ENCODE measurements at regions not wholly inside any gene's neighbourhood (a gene's known extent, or its start where the extent isn't known, plus 50 kb on each side); places are given as distances from the start of the nearest gene placed in this dataset.
"Not testable (repeated sequence)": the region's sequence is repeated elsewhere in the genome, so short reads cannot be mapped to it uniquely, and the experiment has no call there.

- no peak for DNase-seq (ENCODE audit: low read depth, low spot score)
These were observed 166.3 kb downstream of the KIF26A start for GRCh38 chr14:104304451-104305351.

- DNase-seq (ENCODE audit: low read depth, low spot score) = no peak
These were observed 167.4 kb downstream of the KIF26A start for GRCh38 chr14:104305511-104306449.

- no peak for DNase-seq (ENCODE audit: low read depth, low spot score)
These were observed 168.2 kb downstream of the KIF26A start for GRCh38 chr14:104306450-104307040.

- DNase-seq (ENCODE audit: low read depth, low spot score) = no peak
These were observed 168.8 kb downstream of the KIF26A start for GRCh38 chr14:104307246-104307626.

GRCh38 chr14:104307627-104308401 lies 169.4 kb downstream of the KIF26A start:
- no peak for DNase-seq (ENCODE audit: low read depth, low spot score)

GRCh38 chr14:104308534-104308933 lies 170.1 kb downstream of the KIF26A start:
- not testable (repeated sequence) for DNase-seq (ENCODE audit: low read depth, low spot score)

- DNase-seq (ENCODE audit: low read depth, low spot score) = no peak
These were observed 171.4 kb downstream of the KIF26A start for GRCh38 chr14:104309657-104310369.

GRCh38 chr14:104311358-104311757 lies 173.0 kb downstream of the KIF26A start:
- no peak for DNase-seq (ENCODE audit: low read depth, low spot score)

GRCh38 chr14:104313674-104314073 lies 175.3 kb downstream of the KIF26A start:
- DNase-seq (ENCODE audit: low read depth, low spot score) = no peak

- DNase-seq (ENCODE audit: low read depth, low spot score) = no peak
These were observed 176.0 kb downstream of the KIF26A start for GRCh38 chr14:104314251-104314941.

- DNase-seq (ENCODE audit: low read depth, low spot score) = no peak
These were observed 176.8 kb downstream of the KIF26A start for GRCh38 chr14:104315169-104315568.

- DNase-seq (ENCODE audit: low read depth, low spot score) = no peak
These were observed 177.2 kb downstream of the KIF26A start for GRCh38 chr14:104315625-104316024.

GRCh38 chr14:104316121-104316722 lies 177.8 kb downstream of the KIF26A start:
- no peak for DNase-seq (ENCODE audit: low read depth, low spot score)

GRCh38 chr14:104316723-104317491 lies 178.5 kb downstream of the KIF26A start:
- DNase-seq (ENCODE audit: low read depth, low spot score) = no peak

- no peak for DNase-seq (ENCODE audit: low read depth, low spot score)
These were observed 179.1 kb downstream of the KIF26A start for GRCh38 chr14:104317492-104317805.

GRCh38 chr14:104317975-104318557 lies 179.7 kb downstream of the KIF26A start:
- no peak for DNase-seq (ENCODE audit: low read depth, low spot score)

- DNase-seq (ENCODE audit: low read depth, low spot score) = no peak
These were observed 180.4 kb downstream of the KIF26A start for GRCh38 chr14:104318558-104319490.

All from pulmonary artery endothelial cell (primary cell).